ENCODE measurements at regions not wholly inside any gene's neighbourhood (a gene's known extent, or its start where the extent isn't known, plus 50 kb on each side); places are given as distances from the start of the nearest gene placed in this dataset.

GRCh38 chr4:111228874-111229273, 606.0 kb upstream of the PITX2 start:
- no peak for DNase-seq (ENCODE audit: low read depth)
- TF ChIP-seq CTCF (IDR thresholded peaks at IDR 0.05; ENCODE audit: insufficient read depth, low read depth, low read length) = no peak
- no peaks in the 10 kb centered on the region for H3K36me3 ChIP-seq (ENCODE audit: control insufficient read depth, insufficient read depth, low read length)
- no peak overlapping the region for H3K4me3 ChIP-seq (ENCODE audit: low read depth, low read length)
- no peaks in the 10 kb centered on the region for H3K27me3 ChIP-seq (ENCODE audit: control insufficient read depth, insufficient read depth, low read length)
- ChIA-PET POLR2A (interaction anchor here (1.0 kb wide), 1 partner anchor 16 kb away, joined by 6 read pairs; no protein-coding TSS in a partner anchor), CTCF (no interaction called here)

- no peak for DNase-seq (ENCODE audit: low read depth)
- TF ChIP-seq CTCF (IDR thresholded peaks at IDR 0.05; ENCODE audit: insufficient read depth, low read depth, low read length) = no peak
- H3K36me3 ChIP-seq (ENCODE audit: control insufficient read depth, insufficient read depth, low read length) = no peaks in the 10 kb centered on the region
- no peak overlapping the region for H3K4me3 ChIP-seq (ENCODE audit: low read depth, low read length)
- CTCF ChIA-PET = no interaction called here
- H3K27me3 ChIP-seq (ENCODE audit: control insufficient read depth, insufficient read depth, low read length) = no peaks in the 10 kb centered on the region
- POLR2A ChIA-PET = no interaction called here
Measured at GRCh38 chr4:111230265-111230664, 607.4 kb upstream of the PITX2 start.

- no peaks in the 10 kb centered on the region for H3K27me3 ChIP-seq (ENCODE audit: control insufficient read depth, insufficient read depth, low read length)
- no peak for DNase-seq (ENCODE audit: low read depth)
- TF ChIP-seq CTCF (IDR thresholded peaks at IDR 0.05; ENCODE audit: insufficient read depth, low read depth, low read length) = no peak
- POLR2A ChIA-PET = no interaction called here
- no peaks in the 10 kb centered on the region for H3K36me3 ChIP-seq (ENCODE audit: control insufficient read depth, insufficient read depth, low read length)
- no peak overlapping the region for H3K4me3 ChIP-seq (ENCODE audit: low read depth, low read length)
- CTCF ChIA-PET = no interaction called here
Measured at GRCh38 chr4:111231281-111231680, 608.4 kb upstream of the PITX2 start.

- POLR2A ChIA-PET = no interaction called here
- no peak for TF ChIP-seq CTCF (IDR thresholded peaks at IDR 0.05; ENCODE audit: insufficient read depth, low read depth, low read length)
- no peaks in the 10 kb centered on the region for H3K27me3 ChIP-seq (ENCODE audit: control insufficient read depth, insufficient read depth, low read length)
- CTCF ChIA-PET = interaction anchor here (0.6 kb wide), 1 partner anchor 9 kb away, joined by 3 read pairs; no protein-coding TSS in a partner anchor
- no peak overlapping the region for H3K4me3 ChIP-seq (ENCODE audit: low read depth, low read length)
- no peak for DNase-seq (ENCODE audit: low read depth)
- H3K36me3 ChIP-seq (ENCODE audit: control insufficient read depth, insufficient read depth, low read length) = no peaks in the 10 kb centered on the region
Measured at GRCh38 chr4:111234939-111235338, 612.1 kb upstream of the PITX2 start.

GRCh38 chr4:111263836-111264235, 641.0 kb upstream of the PITX2 start:
- Histone ChIP-seq H3K36me3 (ENCODE audit: control insufficient read depth, insufficient read depth, low read length) (no peaks in the 10 kb centered on the region), H3K27me3 (ENCODE audit: control insufficient read depth, insufficient read depth, low read length) (0 out of 2 replicates have a peak, but pooled peaks cover 1% of the 10 kb centered on the region), H3K4me3 (ENCODE audit: low read depth, low read length) (no peak overlapping the region)
- POLR2A ChIA-PET = no interaction called here
- DNase-seq (ENCODE audit: low read depth) = no peak
- CTCF ChIA-PET = no interaction called here
- no peak for TF ChIP-seq CTCF (IDR thresholded peaks at IDR 0.05; ENCODE audit: insufficient read depth, low read depth, low read length)
